ENCODE measurements at regions not wholly inside any gene's neighbourhood (a gene's known extent, or its start where the extent isn't known, plus 50 kb on each side); places are given as distances from the start of the nearest gene placed in this dataset.
"Not testable (repeated sequence)": the region's sequence is repeated elsewhere in the genome, so short reads cannot be mapped to it uniquely, and the experiment has no call there.

- no peak for DNase-seq (ENCODE audit: low spot score)
- Histone ChIP-seq H3K23ac (ENCODE audit: low read depth, low read length, poor library complexity) (no peak overlapping the region), H3K14ac (ENCODE audit: low read length) (no peak overlapping the region), H2BK12ac (ENCODE audit: low read length) (no peak overlapping the region), H3K4me2 (ENCODE audit: insufficient read depth, low read length, poor library complexity, severe bottlenecking) (no peak overlapping the region), H3K18ac (ENCODE audit: low read length) (no peak overlapping the region), H3K79me1 (ENCODE audit: low read depth, low read length) (no peaks in the 10 kb centered on the region), H3K27ac (replicated peaks; ENCODE audit: low read length) (no peak overlapping the region), H3K4ac (ENCODE audit: low read length) (no peak overlapping the region), H3K4me3 (ENCODE audit: low read length in 2 of 2) (no peak overlapping the region), H3K9ac (ENCODE audit: low read depth, low read length, poor library complexity) (no peak overlapping the region), H2BK120ac (ENCODE audit: low read depth, low read length) (no peak overlapping the region), H2BK5ac (ENCODE audit: low read length) (no peak overlapping the region), H3K9me3 (replicated peaks in 1 of 2; ENCODE audit: control insufficient read depth in 2 of 2, insufficient read depth in 1 of 2, low read depth in 1 of 2, low read length in 2 of 2) (no peaks in the 10 kb centered on the region), H2AK5ac (ENCODE audit: low read depth, low read length) (no peak overlapping the region), H2AFZ (ENCODE audit: low read length) (no peak overlapping the region), H3K27me3 (ENCODE audit: control insufficient read depth in 3 of 3, insufficient read depth in 3 of 3, low read depth in 1 of 3, low read length in 3 of 3) (no peaks in the 10 kb centered on the region), H3K36me3 (replicated peaks in 1 of 2; ENCODE audit: control insufficient read depth in 2 of 2, insufficient read depth in 2 of 2, low read length in 2 of 2) (no peaks in the 10 kb centered on the region), H3K4me1 (ENCODE audit: control insufficient read depth in 2 of 2, insufficient read depth in 1 of 2, low read depth in 1 of 2, low read length in 2 of 2) (no peaks in the 10 kb centered on the region), H4K91ac (ENCODE audit: low read depth, low read length, poor library complexity) (peak overlapping the region; percentile 79), H4K8ac (ENCODE audit: low read depth, low read length) (no peak overlapping the region), H2BK15ac (ENCODE audit: low read length) (no peak overlapping the region)
- no CpG with 5 or more reads among the region's 1 CpG for WGBS, 2 donors (ENCODE audit: extremely low coverage in 2 of 2, insufficient read length in 2 of 2, insufficient replicate concordance in 1 of 2)
These were observed 540.4 kb downstream of the TRAM1L1 start for GRCh38 chr4:116544946-116545345.

GRCh38 chr4:116539744-116540143 lies 545.6 kb downstream of the TRAM1L1 start:
- Histone ChIP-seq H2BK12ac (ENCODE audit: low read length) (no peak overlapping the region), H2BK15ac (ENCODE audit: low read length) (no peak overlapping the region), H2BK120ac (ENCODE audit: low read depth, low read length) (no peak overlapping the region), H2BK5ac (ENCODE audit: low read length) (no peak overlapping the region), H3K27me3 (ENCODE audit: control insufficient read depth in 3 of 3, insufficient read depth in 3 of 3, low read depth in 1 of 3, low read length in 3 of 3) (no peaks in the 10 kb centered on the region), H3K14ac (ENCODE audit: low read length) (no peak overlapping the region), H3K18ac (ENCODE audit: low read length) (no peak overlapping the region), H4K8ac (ENCODE audit: low read depth, low read length) (no peak overlapping the region), H3K36me3 (replicated peaks in 1 of 2; ENCODE audit: control insufficient read depth in 2 of 2, insufficient read depth in 2 of 2, low read length in 2 of 2) (no peaks in the 10 kb centered on the region), H3K79me1 (ENCODE audit: low read depth, low read length) (no peaks in the 10 kb centered on the region), H3K9me3 (replicated peaks in 1 of 2; ENCODE audit: control insufficient read depth in 2 of 2, insufficient read depth in 1 of 2, low read depth in 1 of 2, low read length in 2 of 2) (no peaks in the 10 kb centered on the region), H3K27ac (replicated peaks; ENCODE audit: low read length) (no peak overlapping the region), H3K4ac (ENCODE audit: low read length) (no peak overlapping the region), H3K4me1 (ENCODE audit: control insufficient read depth in 2 of 2, insufficient read depth in 1 of 2, low read depth in 1 of 2, low read length in 2 of 2) (peaks cover 0 to 1% of the 10 kb centered on the region in 2 donors), H3K23ac (ENCODE audit: low read depth, low read length, poor library complexity) (no peak overlapping the region), H2AFZ (ENCODE audit: low read length) (no peak overlapping the region), H3K4me2 (ENCODE audit: insufficient read depth, low read length, poor library complexity, severe bottlenecking) (no peak overlapping the region), H4K91ac (ENCODE audit: low read depth, low read length, poor library complexity) (no peak overlapping the region), H2AK5ac (ENCODE audit: low read depth, low read length) (no peak overlapping the region), H3K4me3 (ENCODE audit: low read length in 2 of 2) (no peak overlapping the region), H3K9ac (ENCODE audit: low read depth, low read length, poor library complexity) (no peak overlapping the region)
- WGBS, 2 donors (ENCODE audit: extremely low coverage in 2 of 2, insufficient read length in 2 of 2, insufficient replicate concordance in 1 of 2): no CpG with 5 or more reads among the region's 3 CpGs
- DNase-seq (ENCODE audit: low spot score): no peak

- no peak overlapping the region for H3K4ac ChIP-seq (ENCODE audit: low read length)
- H3K79me1 ChIP-seq (ENCODE audit: low read depth, low read length): no peaks in the 10 kb centered on the region
- H3K4me2 ChIP-seq (ENCODE audit: insufficient read depth, low read length, poor library complexity, severe bottlenecking): no peak overlapping the region
- no peak overlapping the region for H2AFZ ChIP-seq (ENCODE audit: low read length)
- H2AK5ac ChIP-seq (ENCODE audit: low read depth, low read length): no peak overlapping the region
- H3K9me3 ChIP-seq (replicated peaks in 1 of 2; ENCODE audit: control insufficient read depth in 2 of 2, insufficient read depth in 1 of 2, low read depth in 1 of 2, low read length in 2 of 2): no peaks in the 10 kb centered on the region
- H3K4me3 ChIP-seq (ENCODE audit: low read length in 2 of 2): no peak overlapping the region
- H2BK5ac ChIP-seq (ENCODE audit: low read length): no peak overlapping the region
- H2BK15ac ChIP-seq (ENCODE audit: low read length): no peak overlapping the region
- no peak overlapping the region for H3K23ac ChIP-seq (ENCODE audit: low read depth, low read length, poor library complexity)
- DNase-seq (ENCODE audit: low spot score): no peak
- no peak overlapping the region for H2BK12ac ChIP-seq (ENCODE audit: low read length)
- no peak overlapping the region for H2BK120ac ChIP-seq (ENCODE audit: low read depth, low read length)
- no peak overlapping the region for H3K27ac ChIP-seq (replicated peaks; ENCODE audit: low read length)
- H4K8ac ChIP-seq (ENCODE audit: low read depth, low read length): no peak overlapping the region
- no peak overlapping the region for H3K9ac ChIP-seq (ENCODE audit: low read depth, low read length, poor library complexity)
- H3K36me3 ChIP-seq (replicated peaks in 1 of 2; ENCODE audit: control insufficient read depth in 2 of 2, insufficient read depth in 2 of 2, low read length in 2 of 2): no peaks in the 10 kb centered on the region
- H3K27me3 ChIP-seq (ENCODE audit: control insufficient read depth in 3 of 3, insufficient read depth in 3 of 3, low read depth in 1 of 3, low read length in 3 of 3): no peaks in the 10 kb centered on the region
- no peak overlapping the region for H3K18ac ChIP-seq (ENCODE audit: low read length)
- H3K14ac ChIP-seq (ENCODE audit: low read length): no peak overlapping the region
- H4K91ac ChIP-seq (ENCODE audit: low read depth, low read length, poor library complexity): no peak overlapping the region
- H3K4me1 ChIP-seq (ENCODE audit: control insufficient read depth in 2 of 2, insufficient read depth in 1 of 2, low read depth in 1 of 2, low read length in 2 of 2): peaks cover 0 to 1% of the 10 kb centered on the region in 2 donors
These were observed 547.5 kb downstream of the TRAM1L1 start for GRCh38 chr4:116537828-116538227.

GRCh38 chr4:116536024-116536423 lies 549.4 kb downstream of the TRAM1L1 start:
- H4K91ac ChIP-seq (ENCODE audit: low read depth, low read length, poor library complexity); H3K9me3 ChIP-seq (replicated peaks in 1 of 2; ENCODE audit: control insufficient read depth in 2 of 2, insufficient read depth in 1 of 2, low read depth in 1 of 2, low read length in 2 of 2); H2AK5ac ChIP-seq (ENCODE audit: low read depth, low read length); H2BK5ac ChIP-seq (ENCODE audit: low read length); H2BK120ac ChIP-seq (ENCODE audit: low read depth, low read length); H3K27ac ChIP-seq (replicated peaks; ENCODE audit: low read length); H3K4me1 ChIP-seq (ENCODE audit: control insufficient read depth in 2 of 2, insufficient read depth in 1 of 2, low read depth in 1 of 2, low read length in 2 of 2); H4K8ac ChIP-seq (ENCODE audit: low read depth, low read length); DNase-seq (ENCODE audit: low spot score); H2BK15ac ChIP-seq (ENCODE audit: low read length); H2AFZ ChIP-seq (ENCODE audit: low read length); H3K18ac ChIP-seq (ENCODE audit: low read length); H3K9ac ChIP-seq (ENCODE audit: low read depth, low read length, poor library complexity); H3K23ac ChIP-seq (ENCODE audit: low read depth, low read length, poor library complexity); H3K27me3 ChIP-seq (ENCODE audit: control insufficient read depth in 3 of 3, insufficient read depth in 3 of 3, low read depth in 1 of 3, low read length in 3 of 3); H3K79me1 ChIP-seq (ENCODE audit: low read depth, low read length); H3K4ac ChIP-seq (ENCODE audit: low read length); H2BK12ac ChIP-seq (ENCODE audit: low read length); H3K4me2 ChIP-seq (ENCODE audit: insufficient read depth, low read length, poor library complexity, severe bottlenecking); H3K14ac ChIP-seq (ENCODE audit: low read length); H3K36me3 ChIP-seq (replicated peaks in 1 of 2; ENCODE audit: control insufficient read depth in 2 of 2, insufficient read depth in 2 of 2, low read length in 2 of 2); H3K4me3 ChIP-seq (ENCODE audit: low read length in 2 of 2): not testable (repeated sequence)
- WGBS, 2 donors (ENCODE audit: extremely low coverage in 2 of 2, insufficient read length in 2 of 2, insufficient replicate concordance in 1 of 2): no CpG with 5 or more reads among the region's 6 CpGs

All from neuronal stem cell (in vitro differentiated cells).